ENCODE measurements at regions not wholly inside any gene's neighbourhood (a gene's known extent, or its start where the extent isn't known, plus 50 kb on each side); places are given as distances from the start of the nearest gene placed in this dataset.

- dilution Hi-C loops (cut with MboI; ENCODE audit: extremely low pct_ligation_motif_present, low sequenced_read_pairs) (no loop called here), intact Hi-C loops (cut with micrococcal nuclease) (no loop called here)
- Histone ChIP-seq H3K79me2 (ENCODE audit: control insufficient read depth, insufficient read depth, low read length) (no peaks in the 10 kb centered on the region), H3K9me1 (replicated peaks; ENCODE audit: control insufficient read depth, extremely low read depth, insufficient read depth, low read length) (no peaks in the 10 kb centered on the region), H3K27ac (ENCODE audit: insufficient read depth, low read depth, low read length) (no peak overlapping the region), H3K4me3 (replicated peaks in 1 of 3; ENCODE audit: insufficient read depth in 1 of 3, low read depth in 1 of 3, low read length in 3 of 3) (no peak overlapping the region), H3K4me2 (ENCODE audit: insufficient read depth, low read length) (no peak overlapping the region), H3K36me3 (ENCODE audit: control insufficient read depth in 2 of 2, extremely low read depth in 1 of 2, insufficient read depth in 2 of 2, low read length in 2 of 2) (no peaks in the 10 kb centered on the region), H3K9ac (replicated peaks; ENCODE audit: extremely low read depth, insufficient read depth, low read length) (no peak overlapping the region), H2AFZ (ENCODE audit: low read depth, low read length) (no peak overlapping the region), H3K27me3 (ENCODE audit: control insufficient read depth in 2 of 2, insufficient read depth in 2 of 2, low read length in 2 of 2) (no peaks in the 10 kb centered on the region), H4K20me1 (replicated peaks; ENCODE audit: control insufficient read depth, extremely low read depth, insufficient read depth, low read length) (no peaks in the 10 kb centered on the region), H3K9me3 (replicated peaks; ENCODE audit: control insufficient read depth, insufficient read depth, low read length) (no peaks in the 10 kb centered on the region), H3K4me1 (ENCODE audit: control insufficient read depth, extremely low read depth, insufficient read depth, low read length) (no peaks in the 10 kb centered on the region)
- no peak for TF ChIP-seq CTCF (IDR thresholded peaks at IDR 0.05; ENCODE audit: extremely low read depth in 1 of 2, insufficient read depth in 1 of 2, low read depth in 1 of 2, low read length in 2 of 2)
- TF ChIP-seq EZH2 (IDR thresholded peaks at IDR 0.05; ENCODE audit: borderline replicate concordance, low read depth, low read length, severe bottlenecking) = no peak
- TF ChIP-seq MYC (IDR thresholded peaks at IDR 0.05; ENCODE audit: low read depth, low read length) = no peak
- TF ChIP-seq, protein P1, sequence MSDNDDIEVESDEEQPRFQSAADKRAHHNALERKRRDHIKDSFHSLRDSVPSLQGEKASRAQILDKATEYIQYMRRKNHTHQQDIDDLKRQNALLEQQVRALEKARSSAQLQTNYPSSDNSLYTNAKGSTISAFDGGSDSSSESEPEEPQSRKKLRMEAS (IDR thresholded peaks at IDR 0.05; ENCODE audit: insufficient read depth, insufficient read length) = no peak
- no peak for TF ChIP-seq POLR2AphosphoS5 (IDR thresholded peaks at IDR 0.05; ENCODE audit: insufficient read depth, low read depth, low read length)
- no peak for TF ChIP-seq POLR2A (IDR thresholded peaks at IDR 0.05; ENCODE audit: low read depth, low read length)
- TF ChIP-seq FOS (IDR thresholded peaks at IDR 0.05; ENCODE audit: borderline replicate concordance, insufficient read depth, low read length) = no peak
- no peak for FAIRE-seq
- no TSS peak for BruUV-seq (replicated peaks)
- no peak for DNase-seq (ENCODE audit: low read depth, low spot score)
- ChIA-PET POLR2A (no interaction called here), CTCF (no interaction called here)
Measured at GRCh38 chr5:89181546-89181945, 298.6 kb upstream of the MEF2C start.

DNA sequence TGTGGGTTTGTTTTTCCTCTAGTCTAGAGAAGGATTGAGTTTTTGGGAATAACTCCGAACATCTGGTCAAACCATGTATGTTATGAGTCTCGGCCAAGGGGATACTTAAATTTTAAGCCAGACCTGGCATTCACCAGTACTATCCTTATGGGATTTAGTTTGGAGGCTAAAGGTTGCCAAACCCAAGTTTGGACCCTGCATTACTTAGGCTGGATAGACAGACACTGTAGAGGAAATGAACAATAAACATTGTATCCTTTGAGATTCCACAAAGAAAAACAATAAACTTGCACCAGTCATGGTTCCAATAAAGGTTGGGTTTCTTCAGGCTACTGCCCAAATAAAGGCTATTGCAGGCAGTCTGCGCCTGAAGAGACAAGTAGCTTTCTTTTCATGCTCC is 296.7 kb upstream of the MEF2C start:
- no peak overlapping the region for H3K27ac ChIP-seq (ENCODE audit: insufficient read depth, low read depth, low read length)
- no peaks in the 10 kb centered on the region for H3K9me3 ChIP-seq (replicated peaks; ENCODE audit: control insufficient read depth, insufficient read depth, low read length)
- CTCF ChIA-PET = no interaction called here
- no peak for FAIRE-seq
- H3K27me3 ChIP-seq (ENCODE audit: control insufficient read depth in 2 of 2, insufficient read depth in 2 of 2, low read length in 2 of 2) = no peaks in the 10 kb centered on the region
- no peak overlapping the region for H3K9ac ChIP-seq (replicated peaks; ENCODE audit: extremely low read depth, insufficient read depth, low read length)
- no peak for DNase-seq (ENCODE audit: low read depth, low spot score)
- POLR2A ChIA-PET = no interaction called here
- H3K4me1 ChIP-seq (ENCODE audit: control insufficient read depth, extremely low read depth, insufficient read depth, low read length) = no peaks in the 10 kb centered on the region
- intact Hi-C loops (cut with micrococcal nuclease) = no loop called here
- no peak overlapping the region for H3K4me2 ChIP-seq (ENCODE audit: insufficient read depth, low read length)
- no peaks in the 10 kb centered on the region for H4K20me1 ChIP-seq (replicated peaks; ENCODE audit: control insufficient read depth, extremely low read depth, insufficient read depth, low read length)
- H3K9me1 ChIP-seq (replicated peaks; ENCODE audit: control insufficient read depth, extremely low read depth, insufficient read depth, low read length) = no peaks in the 10 kb centered on the region
- BruUV-seq (replicated peaks) = no TSS peak
- H3K36me3 ChIP-seq (ENCODE audit: control insufficient read depth in 2 of 2, extremely low read depth in 1 of 2, insufficient read depth in 2 of 2, low read length in 2 of 2) = no peaks in the 10 kb centered on the region
- H3K4me3 ChIP-seq (replicated peaks in 1 of 3; ENCODE audit: insufficient read depth in 1 of 3, low read depth in 1 of 3, low read length in 3 of 3) = no peak overlapping the region
- H3K79me2 ChIP-seq (ENCODE audit: control insufficient read depth, insufficient read depth, low read length) = no peaks in the 10 kb centered on the region
- dilution Hi-C loops (cut with MboI; ENCODE audit: extremely low pct_ligation_motif_present, low sequenced_read_pairs) = no loop called here
- TF ChIP-seq POLR2A (IDR thresholded peaks at IDR 0.05; ENCODE audit: low read depth, low read length) (no peak), JUN (IDR thresholded peaks at IDR 0.05; ENCODE audit: borderline replicate concordance, insufficient read depth, insufficient read length, low read depth) (no peak)
- no peak overlapping the region for H2AFZ ChIP-seq (ENCODE audit: low read depth, low read length)

Measured in endothelial cell of umbilical vein (primary cell).